SK-N-SH (cell line): ENCODE measurements at regions not wholly inside any gene's neighbourhood (a gene's known extent, or its start where the extent isn't known, plus 50 kb on each side); places are given as distances from the start of the nearest gene placed in this dataset.

Source experiments
- CTCF ChIA-PET: fragments of 300-600, 350-600 bp; formaldehyde crosslinking; extraction: SDS; loops from one replicate; lab custom pipeline; 2021; lab: Yijun Ruan, JAX
- POLR2A ChIA-PET: fragments of 350-600 bp; sonication (Branson Sonifier 250); formaldehyde crosslinking; extraction: SDS; loops from one replicate; lab custom pipeline; 2020; ENCODE audit warnings: antibody characterized with exemption, inconsistent platforms; lab: Yijun Ruan, JAX
- DNase-seq: peaks from one replicate; pipeline ENCODE4 v3.0.0; 2012
- H2AFZ ChIP-seq: fragments of 200-600 bp; sonication (generic); 2 replicates; pipeline ENCODE4 v1.8.1; 2016; ENCODE audit warnings: antibody characterized with exemption, mild to moderate bottlenecking, low read depth
- H3F3A ChIP-seq: fragments of 200-600 bp; sonication (generic); replicated peaks from 2 replicates; pipeline ENCODE3; 2016; ENCODE audit warnings: antibody characterized with exemption, mild to moderate bottlenecking; ENCODE audit not compliant: insufficient read depth
- H3K27ac ChIP-seq, 2 experiments: fragments of 200-500 bp in 1 of 2; fragments of 200-600 bp in 1 of 2; sonication (Bioruptor generic) in 1 of 2; sonication (generic), shearing (Covaris generic) in 1 of 2; 2 replicates each; pipeline versions ENCODE4 v1.5.1 to v1.6.1; 2014 to 2016; ENCODE audit warnings: low read depth in 2 of 2, inconsistent platforms in 1 of 2, low read length in 1 of 2, mild to moderate bottlenecking in 1 of 2, mixed read lengths in 1 of 2
- H3K27me3 ChIP-seq: fragments of 200-600 bp; sonication (generic), shearing (Covaris generic); 2 replicates; pipeline ENCODE4 v1.6.1; 2016; ENCODE audit warnings: mixed run types; ENCODE audit not compliant: insufficient read depth
- H3K36me3 ChIP-seq, 2 experiments: fragments of 200-500 bp in 1 of 2; fragments of 200-600 bp in 1 of 2; sonication (Bioruptor generic) in 1 of 2; sonication (generic) in 1 of 2; replicated peaks in 1 of 2; 2 replicates each; pipeline versions ENCODE3 to v1.5.1; 2014 to 2016; ENCODE audit warnings: low read length in 1 of 2, mild to moderate bottlenecking in 1 of 2; ENCODE audit not compliant: insufficient read depth in 2 of 2, control insufficient read depth in 1 of 2
- H3K4me1 ChIP-seq, 2 experiments: fragments of 200-500 bp in 1 of 2; fragments of 200-600 bp in 1 of 2; sonication (Bioruptor generic) in 1 of 2; sonication (generic), shearing (Covaris generic) in 1 of 2; 2 replicates each; pipeline versions ENCODE4 v1.5.1 to v1.6.1; 2014 to 2016; ENCODE audit warnings: low read depth in 1 of 2, low read length in 1 of 2, mixed run types in 1 of 2; ENCODE audit not compliant: insufficient read depth in 2 of 2, control insufficient read depth in 1 of 2
- H3K4me2 ChIP-seq: fragments of 200-600 bp; sonication (generic), shearing (Covaris generic); 2 replicates; pipeline ENCODE4 v1.6.1; 2017; ENCODE audit warnings: mixed run types
- H3K4me3 ChIP-seq, 2 experiments: fragments of 200-500 bp in 1 of 2; fragments of 200-600 bp in 1 of 2; sonication (Bioruptor generic) in 1 of 2; sonication (generic), shearing (Covaris generic) in 1 of 2; 2 replicates each; pipeline versions ENCODE4 v1.5.1 to v1.8.1; 2014 to 2016; ENCODE audit warnings: low read depth in 2 of 2, inconsistent platforms in 1 of 2, low read length in 1 of 2, mild to moderate bottlenecking in 1 of 2, mixed read lengths in 1 of 2, moderate library complexity in 1 of 2
- H3K79me2 ChIP-seq: fragments of 200-600 bp; sonication (generic); 2 replicates; pipeline ENCODE4 v1.8.1; 2017; ENCODE audit warnings: mild to moderate bottlenecking; ENCODE audit not compliant: insufficient read depth
- H3K9ac ChIP-seq: fragments of 200-600 bp; sonication (generic); 2 replicates; pipeline ENCODE4 v1.6.1; 2017; ENCODE audit warnings: mixed run types
- H3K9me2 ChIP-seq: fragments of 200-600 bp; sonication (generic); 2 replicates; pipeline ENCODE4 v1.6.1; 2017; ENCODE audit warnings: mixed run types
- H3K9me3 ChIP-seq: fragments of 200-600 bp; sonication (generic); 2 replicates; pipeline ENCODE4 v1.6.1; 2017; ENCODE audit warnings: mixed run types, mild to moderate bottlenecking, moderate library complexity
- H4K20me1 ChIP-seq: fragments of 200-600 bp; sonication (generic); 2 replicates; pipeline ENCODE4 v1.6.1; 2017; ENCODE audit warnings: mild to moderate bottlenecking, mixed run types; ENCODE audit not compliant: insufficient read depth
- CHD2 ChIP-seq: fragments of 150-350 bp; IDR thresholded peaks from 2 replicates; pipeline ENCODE4 v1.6.1; 2018; ENCODE audit warnings: low read length; ENCODE audit not compliant: partially characterized antibody
- ELF1 ChIP-seq: IDR thresholded peaks from 2 replicates; pipeline ENCODE4 v1.4.0; 2012
- FOSL2 ChIP-seq: IDR thresholded peaks from 2 replicates; pipeline ENCODE4 v1.4.0; 2012; ENCODE audit warnings: low read depth, mild to moderate bottlenecking, moderate library complexity, borderline replicate concordance
- FOXJ3 ChIP-seq: sonication (generic); formaldehyde crosslinking; IDR thresholded peaks from 2 replicates; pipeline ENCODE4 v1.5.1; 2020; ENCODE audit warnings: mild to moderate bottlenecking, missing genetic modification reagents
- FOXM1 ChIP-seq: IDR thresholded peaks from 2 replicates; pipeline ENCODE4 v1.4.0; 2012; ENCODE audit warnings: low read depth, mild to moderate bottlenecking
- GATA2 ChIP-seq: sonication (generic); formaldehyde crosslinking; IDR thresholded peaks from 2 replicates; pipeline ENCODE4 v1.5.0; 2020; ENCODE audit warnings: mild to moderate bottlenecking, missing genetic modification reagents
- IRF3 ChIP-seq: fragments of 150-350 bp; IDR thresholded peaks from 2 replicates; pipeline ENCODE4 v1.6.1; 2016; ENCODE audit warnings: mild to moderate bottlenecking, low read depth, low read length
- MEF2A ChIP-seq: IDR thresholded peaks from 2 replicates; pipeline ENCODE4 v1.4.0; 2012; ENCODE audit warnings: low read depth, borderline replicate concordance
- MXI1 ChIP-seq: IDR thresholded peaks from 2 replicates; pipeline ENCODE4 v1.6.1; 2012; ENCODE audit warnings: mild to moderate bottlenecking, low read depth, low read length, improper control_type of control experiment
- NRF1 ChIP-seq: IDR thresholded peaks from 2 replicates; pipeline ENCODE4 v1.6.1; 2012; ENCODE audit warnings: low read depth, mild to moderate bottlenecking, low read length
- PBX3 ChIP-seq: IDR thresholded peaks from 2 replicates; pipeline ENCODE4; 2012
- POLR2AphosphoS5 ChIP-seq: IDR thresholded peaks from 2 replicates; pipeline ENCODE4 v1.6.1; 2012; ENCODE audit warnings: low read depth, low read length
- REST ChIP-seq: IDR thresholded peaks from 2 replicates; pipeline ENCODE4 v1.6.1; 2012; ENCODE audit warnings: mild to moderate bottlenecking, low read depth, low read length, moderate library complexity
- RXRA ChIP-seq: IDR thresholded peaks from 2 replicates; pipeline ENCODE4 v1.4.0; 2012; ENCODE audit warnings: low read depth, mild to moderate bottlenecking, borderline replicate concordance
- SIN3A ChIP-seq: IDR thresholded peaks from 2 replicates; pipeline ENCODE4 v1.6.1; 2012; ENCODE audit warnings: low read depth, mild to moderate bottlenecking, low read length, moderate library complexity, borderline replicate concordance
- TCF12 ChIP-seq: IDR thresholded peaks from 2 replicates; pipeline ENCODE4 v1.4.0; 2012
- TEAD4 ChIP-seq: IDR thresholded peaks from 2 replicates; pipeline ENCODE4 v1.4.0; 2012; ENCODE audit warnings: mild to moderate bottlenecking, borderline replicate concordance; ENCODE audit not compliant: insufficient read depth
- WGBS: methylation state at CpG from one replicate; pipeline ENCODE4 v1.1.6; 2017; ENCODE audit warnings: low lambda C conversion rate; 5-methylcytosine and 5-hydroxymethylcytosine counted together
- TF ChIP-seq, protein P1 (sequence below): IDR thresholded peaks from 2 replicates; pipeline ENCODE4 v1.4.0; 2012; ENCODE audit warnings: low read depth, borderline replicate concordance
- TF ChIP-seq, protein P2 (sequence below): IDR thresholded peaks from 2 replicates; pipeline ENCODE4 v1.4.0; 2012; ENCODE audit warnings: low read depth, borderline replicate concordance

DNA sequence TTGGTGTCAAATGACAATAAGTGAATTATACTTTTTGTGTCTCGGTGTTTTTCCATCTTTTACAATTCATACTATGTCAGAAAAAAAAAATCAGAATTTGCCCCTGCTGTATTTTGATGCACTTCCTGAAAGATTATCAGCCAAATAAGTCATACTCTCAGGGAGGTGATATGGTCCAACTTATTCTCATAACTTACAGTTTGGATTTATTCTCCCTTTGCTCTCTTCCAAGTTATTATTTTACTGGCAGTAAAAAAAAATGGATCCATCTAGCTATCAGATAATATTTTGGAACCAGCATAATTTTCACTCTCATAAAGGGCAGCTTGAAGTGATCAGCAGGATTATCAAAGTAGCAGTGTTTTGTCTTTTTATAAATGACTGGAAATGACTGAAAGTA lies 337.1 kb downstream of the BMPER start:
- Histone ChIP-seq H3K27me3 (no peaks in the 10 kb centered on the region), H3K9me3 (no peaks in the 10 kb centered on the region), H3K9ac (no peak overlapping the region), H3K36me3 (no peaks in the 10 kb centered on the region), H3F3A (peaks cover 6% of the 10 kb centered on the region), H3K4me3 (no peak overlapping the region), H2AFZ (peak overlapping the region; percentile 13; the same call in 1 of the 2 replicates), H3K4me1 (peaks cover 0 to 9% of the 10 kb centered on the region in 2 experiments; a peak in 1 of 4 replicates), H3K9me2 (no peaks in the 10 kb centered on the region), H3K27ac (no peak overlapping the region), H3K79me2 (no peaks in the 10 kb centered on the region), H4K20me1 (no peaks in the 10 kb centered on the region), H3K4me2 (peak overlapping the region; percentile 15; the same call in 1 of the 2 replicates)
- CTCF ChIA-PET, result interaction anchor here (1.3 kb wide), 1 partner anchor 15 kb away, joined by 4 read pairs; no protein-coding TSS in a partner anchor
- 11% methylated on average over 1 of the region's 1 CpG for WGBS
- POLR2A ChIA-PET, result no interaction called here
- DNase-seq, result no peak
- TF ChIP-seq, protein P1, sequence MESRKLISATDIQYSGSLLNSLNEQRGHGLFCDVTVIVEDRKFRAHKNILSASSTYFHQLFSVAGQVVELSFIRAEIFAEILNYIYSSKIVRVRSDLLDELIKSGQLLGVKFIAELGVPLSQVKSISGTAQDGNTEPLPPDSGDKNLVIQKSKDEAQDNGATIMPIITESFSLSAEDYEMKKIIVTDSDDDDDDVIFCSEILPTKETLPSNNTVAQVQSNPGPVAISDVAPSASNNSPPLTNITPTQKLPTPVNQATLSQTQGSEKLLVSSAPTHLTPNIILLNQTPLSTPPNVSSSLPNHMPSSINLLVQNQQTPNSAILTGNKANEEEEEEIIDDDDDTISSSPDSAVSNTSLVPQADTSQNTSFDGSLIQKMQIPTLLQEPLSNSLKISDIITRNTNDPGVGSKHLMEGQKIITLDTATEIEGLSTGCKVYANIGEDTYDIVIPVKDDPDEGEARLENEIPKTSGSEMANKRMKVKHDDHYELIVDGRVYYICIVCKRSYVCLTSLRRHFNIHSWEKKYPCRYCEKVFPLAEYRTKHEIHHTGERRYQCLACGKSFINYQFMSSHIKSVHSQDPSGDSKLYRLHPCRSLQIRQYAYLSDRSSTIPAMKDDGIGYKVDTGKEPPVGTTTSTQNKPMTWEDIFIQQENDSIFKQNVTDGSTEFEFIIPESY, result no peak
- TF ChIP-seq FOXJ3 (CRISPR knock-in tag), result no peak
- no peak for TF ChIP-seq POLR2AphosphoS5
- TF ChIP-seq FOSL2, result no peak
- no peak for TF ChIP-seq TEAD4
- TF ChIP-seq GATA2 (CRISPR knock-in tag), result no peak
- TF ChIP-seq MXI1, result no peak
- no peak for TF ChIP-seq CHD2
- TF ChIP-seq FOXM1, result no peak
- no peak for TF ChIP-seq PBX3
- no peak for TF ChIP-seq MEF2A
- no peak for TF ChIP-seq ELF1
- TF ChIP-seq TCF12, result no peak
- TF ChIP-seq NRF1, result no peak
- no peak for TF ChIP-seq SIN3A
- TF ChIP-seq RXRA, result no peak
- no peak for TF ChIP-seq REST
- TF ChIP-seq IRF3, result no peak
- TF ChIP-seq, protein P2, sequence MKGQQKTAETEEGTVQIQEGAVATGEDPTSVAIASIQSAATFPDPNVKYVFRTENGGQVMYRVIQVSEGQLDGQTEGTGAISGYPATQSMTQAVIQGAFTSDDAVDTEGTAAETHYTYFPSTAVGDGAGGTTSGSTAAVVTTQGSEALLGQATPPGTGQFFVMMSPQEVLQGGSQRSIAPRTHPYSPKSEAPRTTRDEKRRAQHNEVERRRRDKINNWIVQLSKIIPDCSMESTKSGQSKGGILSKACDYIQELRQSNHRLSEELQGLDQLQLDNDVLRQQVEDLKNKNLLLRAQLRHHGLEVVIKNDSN, result no peak
